HG03064 (cell line): ENCODE measurements at regions not wholly inside any gene's neighbourhood (a gene's known extent, or its start where the extent isn't known, plus 50 kb on each side); places are given as distances from the start of the nearest gene placed in this dataset.
A peak's percentile ranks its signal among the peaks of the same experiment; 100 is the strongest.

ENCODE experiments used
- ATAC-seq: cut with Tn5 transposase; IDR thresholded peaks from one replicate; pipeline ENCODE4 v1.9.1; 2021; ENCODE audit warnings: low read depth; ENCODE audit not compliant: unreplicated experiment

- no peak for ATAC-seq
Observed at GRCh38 chr5:125112196-125112595, 365.8 kb upstream of the ZNF608 start.

- peak; percentile 57 for ATAC-seq
Observed at GRCh38 chr5:125113328-125113727, 366.9 kb upstream of the ZNF608 start.

- no peak for ATAC-seq
Observed at GRCh38 chr5:125115195-125115525, 368.7 kb upstream of the ZNF608 start.

- ATAC-seq: no peak
Observed at GRCh38 chr5:125117566-125117965, 371.1 kb upstream of the ZNF608 start.

GRCh38 chr5:125120012-125120411, 373.6 kb upstream of the ZNF608 start:
- ATAC-seq: no peak

GRCh38 chr5:125125031-125125823, 378.8 kb upstream of the ZNF608 start:
- no peak for ATAC-seq

- ATAC-seq: no peak
Observed at GRCh38 chr5:125126050-125126449, 379.6 kb upstream of the ZNF608 start.

- no peak for ATAC-seq
Observed at GRCh38 chr5:125129151-125129806, 382.8 kb upstream of the ZNF608 start.

- ATAC-seq: no peak
Observed at GRCh38 chr5:125130591-125130990, 384.2 kb upstream of the ZNF608 start.

GRCh38 chr5:125134216-125135081, 388.0 kb upstream of the ZNF608 start:
- ATAC-seq: no peak

GRCh38 chr5:125137535-125137934, 391.1 kb upstream of the ZNF608 start:
- ATAC-seq: no peak

- ATAC-seq: no peak
Observed at GRCh38 chr5:125138266-125138665, 391.8 kb upstream of the ZNF608 start.

GRCh38 chr5:125139590-125139989, 393.2 kb upstream of the ZNF608 start:
- no peak for ATAC-seq

GRCh38 chr5:125140220-125140619, 393.8 kb upstream of the ZNF608 start:
- no peak for ATAC-seq

GRCh38 chr5:125140855-125141254, 394.4 kb upstream of the ZNF608 start:
- no peak for ATAC-seq

- ATAC-seq: no peak
Observed at GRCh38 chr5:125142458-125142857, 396.0 kb upstream of the ZNF608 start.

GRCh38 chr5:125143011-125143410, 396.6 kb upstream of the ZNF608 start:
- ATAC-seq: no peak

GRCh38 chr5:125148076-125148475, 401.6 kb upstream of the ZNF608 start:
- no peak for ATAC-seq

- no peak for ATAC-seq
Observed at GRCh38 chr5:125148706-125149105, 402.3 kb upstream of the ZNF608 start.

GRCh38 chr5:125149110-125149509, 402.7 kb upstream of the ZNF608 start:
- ATAC-seq: no peak

GRCh38 chr5:125149527-125149926, 403.1 kb upstream of the ZNF608 start:
- no peak for ATAC-seq
